ENCODE measurements at regions not wholly inside any gene's neighbourhood (a gene's known extent, or its start where the extent isn't known, plus 50 kb on each side); places are given as distances from the start of the nearest gene placed in this dataset.

GRCh38 chrX:131862321-131862720, 160.8 kb upstream of the STK26 start:
- no peak for DNase-seq (ENCODE audit: low spot score)
- H3K9ac ChIP-seq (ENCODE audit: low read depth in 1 of 2, low read length in 2 of 2): no peak overlapping the region
- H3K36me3 ChIP-seq (ENCODE audit: control insufficient read depth in 4 of 4, insufficient read depth in 3 of 4, low read depth in 1 of 4, low read length in 3 of 4): no peaks in the 10 kb centered on the region
- peaks cover 0 to 9% (median 1%) of the 10 kb centered on the region in 4 donors for H3K9me3 ChIP-seq (ENCODE audit: control insufficient read depth in 4 of 4, low read length in 3 of 4)
- WGBS: 69% methylated on average over 3 of the region's 3 CpGs
- H3K27me3 ChIP-seq (ENCODE audit: control insufficient read depth in 4 of 4, insufficient read depth in 4 of 4, low read length in 3 of 4): peaks cover 0 to 6% (median 0%) of the 10 kb centered on the region in 4 donors
- TF ChIP-seq RXRA (IDR thresholded peaks at IDR 0.05): no peak
- no peak for TF ChIP-seq RAD21 (IDR thresholded peaks at IDR 0.05)
- TF ChIP-seq FOXA1 (IDR thresholded peaks at IDR 0.05): no peak
- no peak for TF ChIP-seq REST (IDR thresholded peaks at IDR 0.05)
- no peak for TF ChIP-seq CTCF (IDR thresholded peaks at IDR 0.05; ENCODE audit: low read depth, low read length, missing input control)
- no peak for TF ChIP-seq ATF3 (IDR thresholded peaks at IDR 0.05)
- no peak for TF ChIP-seq YY1 (IDR thresholded peaks at IDR 0.05)
- no peak overlapping the region for H3K4me3 ChIP-seq (ENCODE audit: low read depth in 1 of 3, low read length in 3 of 3)
- no peaks in the 10 kb centered on the region for H3K4me1 ChIP-seq (ENCODE audit: control insufficient read depth in 4 of 4, insufficient read depth in 4 of 4, low read length in 3 of 4)
- no peak overlapping the region for H3K27ac ChIP-seq (ENCODE audit: low read depth in 1 of 2, low read length in 2 of 2)

GRCh38 chrX:131869182-131869581, 153.9 kb upstream of the STK26 start:
- Histone ChIP-seq H3K27me3 (ENCODE audit: control insufficient read depth in 4 of 4, insufficient read depth in 4 of 4, low read length in 3 of 4) (peaks cover 0 to 2% (median 0%) of the 10 kb centered on the region in 4 donors), H3K9me3 (ENCODE audit: control insufficient read depth in 4 of 4, low read length in 3 of 4) (no peaks in the 10 kb centered on the region), H3K36me3 (ENCODE audit: control insufficient read depth in 4 of 4, insufficient read depth in 3 of 4, low read depth in 1 of 4, low read length in 3 of 4) (no peaks in the 10 kb centered on the region), H3K4me3 (ENCODE audit: low read depth in 1 of 3, low read length in 3 of 3) (no peak overlapping the region), H3K4me1 (ENCODE audit: control insufficient read depth in 4 of 4, insufficient read depth in 4 of 4, low read length in 3 of 4) (no peaks in the 10 kb centered on the region), H3K27ac (ENCODE audit: low read depth in 1 of 2, low read length in 2 of 2) (no peak overlapping the region), H3K9ac (ENCODE audit: low read depth in 1 of 2, low read length in 2 of 2) (no peak overlapping the region)
- no peak for TF ChIP-seq CTCF (IDR thresholded peaks at IDR 0.05; ENCODE audit: low read depth, low read length, missing input control)
- no peak for TF ChIP-seq ATF3 (IDR thresholded peaks at IDR 0.05)
- TF ChIP-seq GABPA (IDR thresholded peaks at IDR 0.05 in 1 of 2, conservative IDR thresholded peaks at IDR 0.05 in 1 of 2): no peak
- TF ChIP-seq EGR1 (IDR thresholded peaks at IDR 0.05; ENCODE audit: low read depth in 2 of 2): no peak
- no peak for TF ChIP-seq JUND (IDR thresholded peaks at IDR 0.05)
- TF ChIP-seq HNF4A (conservative IDR thresholded peaks at IDR 0.05): no peak
- no peak for TF ChIP-seq NR2F2 (IDR thresholded peaks at IDR 0.05)
- no peak for TF ChIP-seq RXRA (IDR thresholded peaks at IDR 0.05)
- no peak for TF ChIP-seq ZBTB33 (IDR thresholded peaks at IDR 0.05)
- no peak for TF ChIP-seq FOXA1 (IDR thresholded peaks at IDR 0.05)
- TF ChIP-seq SP1 (IDR thresholded peaks at IDR 0.05): no peak
- no peak for TF ChIP-seq MAX (IDR thresholded peaks at IDR 0.05)
- DNase-seq (ENCODE audit: low spot score): no peak

Measured in liver (tissue), 8 donors.